ENCODE measurements at regions not wholly inside any gene's neighbourhood (a gene's known extent, or its start where the extent isn't known, plus 50 kb on each side); places are given as distances from the start of the nearest gene placed in this dataset.

DNA sequence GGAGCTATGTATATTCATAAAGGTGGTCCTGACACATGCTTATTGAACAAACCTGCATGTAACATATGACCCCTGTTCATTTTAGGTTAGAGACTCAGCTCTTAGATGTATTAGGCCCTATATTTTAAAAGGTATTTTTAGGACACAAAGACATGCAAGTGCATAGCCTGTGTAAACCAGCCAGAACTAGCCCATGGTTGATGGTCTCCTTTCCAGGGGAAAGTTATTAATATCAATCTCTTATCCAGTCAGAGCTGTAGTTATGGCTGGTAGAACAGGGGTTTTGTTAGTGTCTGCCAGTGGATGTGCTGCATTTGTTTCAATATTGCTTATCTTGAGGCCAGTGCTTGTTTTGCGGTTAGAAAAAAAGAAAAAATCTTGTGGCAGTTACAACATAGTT lies 488.6 kb downstream of the KCTD8 start:
- H3K27ac ChIP-seq: no peak overlapping the region
- no peak overlapping the region for H3K4me3 ChIP-seq
- intact Hi-C loops (cut with DNase I): no loop called here
- no peaks in the 10 kb centered on the region for H3K36me3 ChIP-seq
- TF ChIP-seq POLR2A (IDR thresholded peaks at IDR 0.05) (no peak), POLR2AphosphoS5 (IDR thresholded peaks at IDR 0.05) (no peak), EP300 (IDR thresholded peaks at IDR 0.05) (no peak)
- TF ChIP-seq, protein P1, sequence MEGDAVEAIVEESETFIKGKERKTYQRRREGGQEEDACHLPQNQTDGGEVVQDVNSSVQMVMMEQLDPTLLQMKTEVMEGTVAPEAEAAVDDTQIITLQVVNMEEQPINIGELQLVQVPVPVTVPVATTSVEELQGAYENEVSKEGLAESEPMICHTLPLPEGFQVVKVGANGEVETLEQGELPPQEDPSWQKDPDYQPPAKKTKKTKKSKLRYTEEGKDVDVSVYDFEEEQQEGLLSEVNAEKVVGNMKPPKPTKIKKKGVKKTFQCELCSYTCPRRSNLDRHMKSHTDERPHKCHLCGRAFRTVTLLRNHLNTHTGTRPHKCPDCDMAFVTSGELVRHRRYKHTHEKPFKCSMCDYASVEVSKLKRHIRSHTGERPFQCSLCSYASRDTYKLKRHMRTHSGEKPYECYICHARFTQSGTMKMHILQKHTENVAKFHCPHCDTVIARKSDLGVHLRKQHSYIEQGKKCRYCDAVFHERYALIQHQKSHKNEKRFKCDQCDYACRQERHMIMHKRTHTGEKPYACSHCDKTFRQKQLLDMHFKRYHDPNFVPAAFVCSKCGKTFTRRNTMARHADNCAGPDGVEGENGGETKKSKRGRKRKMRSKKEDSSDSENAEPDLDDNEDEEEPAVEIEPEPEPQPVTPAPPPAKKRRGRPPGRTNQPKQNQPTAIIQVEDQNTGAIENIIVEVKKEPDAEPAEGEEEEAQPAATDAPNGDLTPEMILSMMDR (IDR thresholded peaks at IDR 0.05): no peak
- no peaks in the 10 kb centered on the region for H3K9me3 ChIP-seq
- no peaks in the 10 kb centered on the region for H3K4me1 ChIP-seq
- no peak for DNase-seq
- H3K27me3 ChIP-seq: no peaks in the 10 kb centered on the region
- 51 to 84% methylated on average over 1 of the region's 1 CpG for WGBS, 2 donors

DNA sequence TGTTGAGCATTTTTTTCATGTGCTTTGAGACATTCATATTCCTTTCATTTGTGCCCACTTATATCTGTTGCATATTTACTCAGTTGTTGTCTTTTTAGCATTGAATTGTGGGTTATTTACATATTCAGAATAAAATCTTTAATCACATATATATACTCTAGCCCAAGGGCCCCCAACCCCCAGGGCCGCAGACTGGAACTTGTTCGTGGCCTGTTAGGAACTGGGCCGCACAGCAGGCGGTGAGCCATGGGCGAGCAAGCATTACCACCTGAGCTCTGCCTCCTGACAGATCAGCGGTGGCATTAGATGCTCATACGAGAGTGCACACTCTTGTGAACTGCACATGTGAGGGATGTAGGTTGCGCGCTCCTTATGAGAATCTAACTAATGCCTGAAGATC lies 480.6 kb downstream of the KCTD8 start:
- WGBS, 2 donors: 94 to 97% methylated on average over 9 of the region's 9 CpGs
- Histone ChIP-seq H3K27ac (no peak overlapping the region), H3K9me3 (peaks cover 0 to 4% (median 0%) of the 10 kb centered on the region in 4 donors), H3K4me3 (no peak overlapping the region), H3K36me3 (no peaks in the 10 kb centered on the region), H3K4me1 (no peaks in the 10 kb centered on the region), H3K27me3 (no peaks in the 10 kb centered on the region)
- no peak for DNase-seq
- intact Hi-C loops (cut with DNase I): no loop called here
- TF ChIP-seq POLR2AphosphoS5 (IDR thresholded peaks at IDR 0.05): no peak
- TF ChIP-seq POLR2A (IDR thresholded peaks at IDR 0.05): no peak
- no peak for TF ChIP-seq EP300 (IDR thresholded peaks at IDR 0.05)
- TF ChIP-seq, protein P1 (IDR thresholded peaks at IDR 0.05): no peak

GRCh38 chr4:43983610-43984009 lies 465.0 kb downstream of the KCTD8 start:
- 78 to 86% methylated on average over 1 of the region's 1 CpG for WGBS, 2 donors
- intact Hi-C loops (cut with DNase I): no loop called here

GRCh38 chr4:43987331-43987944 lies 461.2 kb downstream of the KCTD8 start:
- Histone ChIP-seq H3K4me1 (peaks cover 0 to 9% (median 6%) of the 10 kb centered on the region in 4 donors), H3K27ac (no peak overlapping the region), H3K4me3 (no peak overlapping the region), H3K36me3 (no peaks in the 10 kb centered on the region), H3K9me3 (no peaks in the 10 kb centered on the region), H3K27me3 (no peaks in the 10 kb centered on the region)
- intact Hi-C loops (cut with DNase I): no loop called here
- WGBS, 2 donors: 88 to 93% methylated on average over 9 of the region's 9 CpGs
- TF ChIP-seq POLR2AphosphoS5 (IDR thresholded peaks at IDR 0.05) (no peak), EP300 (IDR thresholded peaks at IDR 0.05) (no peak), POLR2A (IDR thresholded peaks at IDR 0.05) (no peak)
- TF ChIP-seq, protein P1 (IDR thresholded peaks at IDR 0.05): no peak
- DNase-seq: no peak

More at GRCh38 chr4:43983610-43984009, 465.0 kb downstream of the KCTD8 start:
- H3K4me3 ChIP-seq: no peak overlapping the region
- TF ChIP-seq EP300 (IDR thresholded peaks at IDR 0.05) (no peak), POLR2A (IDR thresholded peaks at IDR 0.05) (no peak), POLR2AphosphoS5 (IDR thresholded peaks at IDR 0.05) (no peak)
- TF ChIP-seq, protein P1 (IDR thresholded peaks at IDR 0.05): no peak
- no peaks in the 10 kb centered on the region for H3K9me3 ChIP-seq
- H3K27ac ChIP-seq: no peak overlapping the region
- no peak for DNase-seq
- no peaks in the 10 kb centered on the region for H3K27me3 ChIP-seq
- no peaks in the 10 kb centered on the region for H3K4me1 ChIP-seq
- H3K36me3 ChIP-seq: no peaks in the 10 kb centered on the region

DNA sequence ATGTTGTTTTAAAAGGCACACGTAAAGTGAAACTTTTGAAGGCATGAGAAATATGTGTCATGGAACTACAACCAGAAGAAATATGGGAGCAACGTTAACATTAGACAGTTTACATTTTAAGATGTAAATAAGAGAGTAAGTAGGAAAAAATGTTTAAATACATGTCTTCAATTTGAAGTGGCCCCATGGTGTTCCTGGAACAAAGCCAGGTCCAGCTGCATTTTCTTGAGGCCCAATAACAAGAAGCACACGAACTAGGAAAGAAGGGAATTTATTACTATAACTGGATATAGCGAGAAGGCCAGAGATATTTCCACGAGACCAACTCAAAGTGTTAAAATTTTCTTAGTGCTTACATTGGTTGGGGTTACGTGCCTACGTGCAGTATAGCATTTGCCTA lies 458.1 kb downstream of the KCTD8 start:
- DNase-seq: no peak
- Histone ChIP-seq H3K27me3 (no peaks in the 10 kb centered on the region), H3K36me3 (no peaks in the 10 kb centered on the region), H3K9me3 (no peaks in the 10 kb centered on the region), H3K27ac (no peak overlapping the region), H3K4me3 (no peak overlapping the region), H3K4me1 (peaks cover 0 to 9% (median 6%) of the 10 kb centered on the region in 4 donors)
- TF ChIP-seq EP300 (IDR thresholded peaks at IDR 0.05) (no peak), POLR2A (IDR thresholded peaks at IDR 0.05) (no peak), POLR2AphosphoS5 (IDR thresholded peaks at IDR 0.05) (no peak)
- TF ChIP-seq, protein P1 (IDR thresholded peaks at IDR 0.05): no peak
- intact Hi-C loops (cut with DNase I): no loop called here
- WGBS, 2 donors: 66 to 71% methylated on average over 7 of the region's 7 CpGs

Measured in sigmoid colon (tissue), 6 donors.